Endothelial cell of umbilical vein (primary cell): ENCODE measurements at regions not wholly inside any gene's neighbourhood (a gene's known extent, or its start where the extent isn't known, plus 50 kb on each side); places are given as distances from the start of the nearest gene placed in this dataset.

Experiments
- BruUV-seq: library from RNA; stranded (reverse); fragments of 400-500 nt; replicated peaks from 2 replicates; lab custom pipeline; 2021; lab: Mats Ljungman, UMichigan
- CTCF ChIA-PET: fragments of 300-600, 350-600 bp; sonication (Branson Sonifier 250); formaldehyde crosslinking; loops from one replicate; lab custom pipeline; 2021; ENCODE audit warnings: antibody characterized with exemption, inconsistent platforms; lab: Charles Lee
- POLR2A ChIA-PET: fragments of 300-600, 350-600 bp; sonication (Branson Sonifier 250); formaldehyde crosslinking; loops from one replicate; lab custom pipeline; 2021; ENCODE audit warnings: antibody characterized with exemption, inconsistent platforms; lab: Charles Lee
- DNase-seq: peaks from one replicate; pipeline ENCODE4 v3.0.0-alpha.2; 2011; ENCODE audit warnings: low read depth, low spot score
- FAIRE-seq: peaks from 2 replicates; lab custom pipeline; 2011; peaks lifted over from hg19 to GRCh38; lab: Jason Lieb, UNC
- H2AFZ ChIP-seq: 2 replicates; pipeline ENCODE4 v1.6.0; 2012; ENCODE audit warnings: low read depth, low read length, control low read depth, inconsistent platforms
- H3K27ac ChIP-seq: 2 replicates; pipeline ENCODE4 v1.5.1; 2011; ENCODE audit warnings: low read depth, mild to moderate bottlenecking, control low read depth, low read length, moderate library complexity; ENCODE audit not compliant: insufficient read depth
- H3K27me3 ChIP-seq, 2 experiments: 2 replicates each; pipeline versions ENCODE4 v1.6.0 to v1.6.1; 2011; ENCODE audit warnings: low read length in 2 of 2, mixed read lengths in 1 of 2; ENCODE audit not compliant: control insufficient read depth in 2 of 2, insufficient read depth in 2 of 2
- H3K36me3 ChIP-seq, 2 experiments: 2 replicates in 1 of 2; 3 replicates in 1 of 2; pipeline ENCODE4 v1.5.1; 2011; ENCODE audit warnings: low read length in 2 of 2, mild to moderate bottlenecking in 1 of 2, moderate library complexity in 1 of 2; ENCODE audit not compliant: control insufficient read depth in 2 of 2, insufficient read depth in 2 of 2; ENCODE audit errors: extremely low read depth in 1 of 2
- H3K4me1 ChIP-seq: 3 replicates; pipeline ENCODE4 v1.5.1; 2011; ENCODE audit warnings: mild to moderate bottlenecking, low read length; ENCODE audit not compliant: control insufficient read depth, insufficient read depth; ENCODE audit errors: extremely low read depth
- H3K4me2 ChIP-seq: 2 replicates; pipeline ENCODE4 v1.6.1; 2011; ENCODE audit warnings: low read length, control low read depth, mixed read lengths; ENCODE audit not compliant: insufficient read depth
- H3K4me3 ChIP-seq, 3 experiments: fragments of 200-600 bp in 1 of 3; sonication (generic), shearing (Covaris generic) in 1 of 3; replicated peaks in 1 of 3; 2 replicates each; pipeline ENCODE4 v1.5.1; 2011 to 2016; ENCODE audit warnings: control low read depth in 3 of 3, low read length in 3 of 3, mild to moderate bottlenecking in 2 of 3, inconsistent platforms in 1 of 3, low read depth in 1 of 3, moderate library complexity in 1 of 3; ENCODE audit not compliant: insufficient read depth in 1 of 3
- H3K79me2 ChIP-seq: 2 replicates; pipeline ENCODE4 v1.6.0; 2012; ENCODE audit warnings: low read length, inconsistent platforms; ENCODE audit not compliant: control insufficient read depth, insufficient read depth
- H3K9ac ChIP-seq: replicated peaks from 2 replicates; pipeline ENCODE3; 2011; ENCODE audit warnings: low read length, control low read depth; ENCODE audit not compliant: insufficient read depth; ENCODE audit errors: extremely low read depth
- H3K9me1 ChIP-seq: replicated peaks from 3 replicates; pipeline ENCODE4 v1.6.0; 2011; ENCODE audit warnings: mild to moderate bottlenecking, low read length; ENCODE audit not compliant: control insufficient read depth, insufficient read depth; ENCODE audit errors: extremely low read depth
- H3K9me3 ChIP-seq: replicated peaks from 2 replicates; pipeline ENCODE4 v1.5.1; 2012; ENCODE audit warnings: low read length, inconsistent platforms; ENCODE audit not compliant: control insufficient read depth, insufficient read depth
- H4K20me1 ChIP-seq: replicated peaks from 2 replicates; pipeline ENCODE3; 2011; ENCODE audit warnings: mild to moderate bottlenecking, low read length; ENCODE audit not compliant: control insufficient read depth, insufficient read depth; ENCODE audit errors: extremely low read depth
- CTCF ChIP-seq, 2 donors: IDR thresholded peaks; 1 replicate in 1 of 2; 2 replicates in 1 of 2; pipeline ENCODE4 v1.5.1; 2011; ENCODE audit warnings: low read length in 2 of 2, mild to moderate bottlenecking in 2 of 2, moderate library complexity in 2 of 2, control low read depth in 1 of 2, inconsistent platforms in 1 of 2, low read depth in 1 of 2; ENCODE audit not compliant: insufficient read depth in 1 of 2; ENCODE audit errors: extremely low read depth in 1 of 2
- GATA2 ChIP-seq: IDR thresholded peaks from 2 replicates; pipeline ENCODE4 v1.7.0; 2011; ENCODE audit warnings: low read depth, mild to moderate bottlenecking, moderate library complexity, mixed read lengths, low read length; ENCODE audit not compliant: insufficient read length, insufficient read depth
- MAX ChIP-seq: IDR thresholded peaks from 2 replicates; pipeline ENCODE4 v1.6.1; 2011; ENCODE audit not compliant: insufficient read depth, insufficient read length
- MYC ChIP-seq: IDR thresholded peaks from one replicate; pipeline ENCODE4 v1.6.1; 2011; ENCODE audit warnings: mild to moderate bottlenecking, low read depth, low read length
- POLR2A ChIP-seq: IDR thresholded peaks from 2 replicates; pipeline ENCODE4 v1.6.1; 2012; ENCODE audit warnings: low read depth, mild to moderate bottlenecking, control low read depth, low read length
- POLR2AphosphoS5 ChIP-seq: IDR thresholded peaks from 2 replicates; pipeline ENCODE4 v1.6.1; 2012; ENCODE audit warnings: low read depth, mild to moderate bottlenecking, control low read depth, low read length, moderate library complexity; ENCODE audit not compliant: insufficient read depth
- dilution Hi-C: fragments of 300-500 bp; cut with MboI; formaldehyde crosslinking; loops from one replicate; pipeline ENCODE4 v1.15.0; 2019; ENCODE audit warnings: low sequenced_read_pairs; ENCODE audit not compliant: extremely low pct_ligation_motif_present
- intact Hi-C: fragments of 100-400 bp; cut with micrococcal nuclease; formaldehyde crosslinking; loops from one replicate; pipeline ENCODE4 v1.10.0; 2022

- Histone ChIP-seq H3K4me1 (no peaks in the 10 kb centered on the region), H4K20me1 (no peaks in the 10 kb centered on the region), H2AFZ (no peak overlapping the region), H3K36me3 (no peaks in the 10 kb centered on the region), H3K27ac (no peak overlapping the region), H3K9ac (no peak overlapping the region), H3K9me1 (no peaks in the 10 kb centered on the region), H3K4me3 (no peak overlapping the region), H3K4me2 (no peak overlapping the region), H3K27me3 (no peaks in the 10 kb centered on the region), H3K79me2 (no peaks in the 10 kb centered on the region), H3K9me3 (no peaks in the 10 kb centered on the region)
- DNase-seq: no peak
- FAIRE-seq: no peak
- BruUV-seq: no TSS peak
- ChIA-PET POLR2A (interaction anchor here (0.7 kb wide), 1 partner anchor 36 kb away, joined by 4 read pairs; no protein-coding TSS in a partner anchor), CTCF (interaction anchor here (0.9 to 1.5 kb wide), 2 partner anchors 8 to 150 kb away, joined by 3 to 4 read pairs; no protein-coding TSS in a partner anchor)
- TF ChIP-seq MYC (no peak), CTCF (IDR thresholded peaks at IDR 0.05; ENCODE audit: extremely low read depth in 1 of 2, insufficient read depth in 1 of 2, low read depth in 1 of 2, low read length in 2 of 2) (no peak), POLR2AphosphoS5 (no peak), MAX (no peak), GATA2 (no peak)
- dilution Hi-C loops: no loop called here
- intact Hi-C loops: no loop called here
Observed at GRCh38 chr2:15788455-15788829, 151.9 kb upstream of the MYCN start.

GRCh38 chr2:15788830-15789229 lies 151.5 kb upstream of the MYCN start:
- BruUV-seq: no TSS peak
- no peaks in the 10 kb centered on the region for H3K4me1 ChIP-seq
- DNase-seq: no peak
- dilution Hi-C loops: no loop called here
- no peaks in the 10 kb centered on the region for H3K36me3 ChIP-seq
- intact Hi-C loops: no loop called here
- CTCF ChIA-PET: interaction anchor here (0.9 to 1.5 kb wide), 2 partner anchors 8 to 151 kb away, joined by 3 to 4 read pairs; no protein-coding TSS in a partner anchor
- H3K27me3 ChIP-seq: no peaks in the 10 kb centered on the region
- no peak for TF ChIP-seq POLR2A
- no peaks in the 10 kb centered on the region for H3K9me1 ChIP-seq
- POLR2A ChIA-PET: no interaction called here
- no peak for FAIRE-seq
- H3K4me2 ChIP-seq: no peak overlapping the region
- H3K9ac ChIP-seq: no peak overlapping the region
- no peak overlapping the region for H3K27ac ChIP-seq
- no peak overlapping the region for H3K4me3 ChIP-seq
- no peaks in the 10 kb centered on the region for H3K79me2 ChIP-seq
- no peak overlapping the region for H2AFZ ChIP-seq
- no peaks in the 10 kb centered on the region for H4K20me1 ChIP-seq
- no peaks in the 10 kb centered on the region for H3K9me3 ChIP-seq
